Kidney epithelial cell (primary cell): ENCODE measurements at regions not wholly inside any gene's neighbourhood (a gene's known extent, or its start where the extent isn't known, plus 50 kb on each side); places are given as distances from the start of the nearest gene placed in this dataset.
A peak's percentile ranks its signal among the peaks of the same experiment; 100 is the strongest.
"Not testable (repeated sequence)": the region's sequence is repeated elsewhere in the genome, so short reads cannot be mapped to it uniquely, and the experiment has no call there.

ENCODE experiments used
- DNase-seq: peaks from one replicate; pipeline ENCODE4 v3.0.0-alpha.2; 2010; ENCODE audit warnings: low read depth
- H3K27me3 ChIP-seq: 2 replicates; pipeline ENCODE4 v1.6.0; 2011; ENCODE audit warnings: low read length; ENCODE audit not compliant: control insufficient read depth, insufficient read depth
- H3K36me3 ChIP-seq: 2 replicates; pipeline ENCODE4 v1.5.1; 2011; ENCODE audit warnings: low read length; ENCODE audit not compliant: control insufficient read depth, insufficient read depth
- H3K4me3 ChIP-seq: 2 replicates; pipeline ENCODE4 v1.5.1; 2011; ENCODE audit warnings: low read depth, mild to moderate bottlenecking, control low read depth, low read length
- TF ChIP-seq, protein P1 (sequence below): IDR thresholded peaks from 2 replicates; pipeline ENCODE4 v1.5.1; 2011; ENCODE audit warnings: mild to moderate bottlenecking, moderate library complexity, low read length, control low read depth, inconsistent platforms; ENCODE audit not compliant: insufficient read depth, poor library complexity, severe bottlenecking

DNA sequence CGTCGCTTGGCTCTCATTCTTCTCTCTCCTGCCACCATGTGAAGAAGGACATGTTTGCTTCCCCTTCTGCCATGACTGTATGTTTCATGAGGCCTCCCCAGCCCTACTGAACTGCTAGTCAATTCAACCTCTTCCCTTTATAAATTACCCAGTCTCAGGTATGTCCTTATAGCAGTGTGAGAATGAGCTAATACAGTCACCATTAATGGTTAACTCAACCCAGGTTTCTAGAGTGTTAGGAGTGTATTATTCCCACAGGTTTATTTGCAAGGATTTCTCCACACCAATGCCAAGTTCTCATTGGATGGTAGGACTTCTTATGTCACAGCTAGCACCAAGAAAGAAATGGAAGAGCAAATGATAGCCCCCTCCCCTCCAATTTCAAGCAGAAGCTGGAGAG, 71.9 kb downstream of the DYNAP start:
- DNase-seq = no peak
- TF ChIP-seq, protein P1, sequence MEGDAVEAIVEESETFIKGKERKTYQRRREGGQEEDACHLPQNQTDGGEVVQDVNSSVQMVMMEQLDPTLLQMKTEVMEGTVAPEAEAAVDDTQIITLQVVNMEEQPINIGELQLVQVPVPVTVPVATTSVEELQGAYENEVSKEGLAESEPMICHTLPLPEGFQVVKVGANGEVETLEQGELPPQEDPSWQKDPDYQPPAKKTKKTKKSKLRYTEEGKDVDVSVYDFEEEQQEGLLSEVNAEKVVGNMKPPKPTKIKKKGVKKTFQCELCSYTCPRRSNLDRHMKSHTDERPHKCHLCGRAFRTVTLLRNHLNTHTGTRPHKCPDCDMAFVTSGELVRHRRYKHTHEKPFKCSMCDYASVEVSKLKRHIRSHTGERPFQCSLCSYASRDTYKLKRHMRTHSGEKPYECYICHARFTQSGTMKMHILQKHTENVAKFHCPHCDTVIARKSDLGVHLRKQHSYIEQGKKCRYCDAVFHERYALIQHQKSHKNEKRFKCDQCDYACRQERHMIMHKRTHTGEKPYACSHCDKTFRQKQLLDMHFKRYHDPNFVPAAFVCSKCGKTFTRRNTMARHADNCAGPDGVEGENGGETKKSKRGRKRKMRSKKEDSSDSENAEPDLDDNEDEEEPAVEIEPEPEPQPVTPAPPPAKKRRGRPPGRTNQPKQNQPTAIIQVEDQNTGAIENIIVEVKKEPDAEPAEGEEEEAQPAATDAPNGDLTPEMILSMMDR = no peak
- Histone ChIP-seq H3K27me3 (no peaks in the 10 kb centered on the region), H3K36me3 (no peaks in the 10 kb centered on the region), H3K4me3 (no peak overlapping the region)

- H3K27me3 ChIP-seq, DNase-seq, H3K36me3 ChIP-seq, H3K4me3 ChIP-seq: not testable (repeated sequence)
These were observed 78.7 kb downstream of the DYNAP start for GRCh38 chr18:54669701-54670100.

- TF ChIP-seq, protein P1 = peak; percentile 32
- no peak overlapping the region for H3K4me3 ChIP-seq
- no peaks in the 10 kb centered on the region for H3K27me3 ChIP-seq
- no peaks in the 10 kb centered on the region for H3K36me3 ChIP-seq
- no peak for DNase-seq
These were observed 80.3 kb downstream of the DYNAP start for GRCh38 chr18:54671291-54671881.

DNA sequence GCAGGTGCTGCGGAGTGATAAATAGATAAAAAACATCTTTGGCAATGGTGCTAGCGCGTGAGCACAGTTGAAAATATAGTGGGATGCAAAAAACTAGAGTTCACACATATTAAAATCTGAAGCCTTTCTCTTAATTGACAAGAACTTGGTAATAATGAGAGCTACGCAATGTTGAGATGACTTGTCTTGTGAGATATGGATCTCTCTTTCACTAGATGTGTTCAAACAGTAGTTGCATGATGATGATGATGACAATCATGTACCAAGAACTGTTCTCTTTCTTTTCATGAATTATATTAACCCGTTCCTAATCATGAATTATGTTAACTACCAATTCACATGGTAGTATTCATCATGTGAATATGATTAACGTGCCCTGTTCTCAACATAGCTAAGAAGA, 81.1 kb downstream of the DYNAP start:
- TF ChIP-seq, protein P1 = no peak
- H3K36me3 ChIP-seq = no peaks in the 10 kb centered on the region
- no peaks in the 10 kb centered on the region for H3K27me3 ChIP-seq
- H3K4me3 ChIP-seq = no peak overlapping the region
- DNase-seq = no peak

DNA sequence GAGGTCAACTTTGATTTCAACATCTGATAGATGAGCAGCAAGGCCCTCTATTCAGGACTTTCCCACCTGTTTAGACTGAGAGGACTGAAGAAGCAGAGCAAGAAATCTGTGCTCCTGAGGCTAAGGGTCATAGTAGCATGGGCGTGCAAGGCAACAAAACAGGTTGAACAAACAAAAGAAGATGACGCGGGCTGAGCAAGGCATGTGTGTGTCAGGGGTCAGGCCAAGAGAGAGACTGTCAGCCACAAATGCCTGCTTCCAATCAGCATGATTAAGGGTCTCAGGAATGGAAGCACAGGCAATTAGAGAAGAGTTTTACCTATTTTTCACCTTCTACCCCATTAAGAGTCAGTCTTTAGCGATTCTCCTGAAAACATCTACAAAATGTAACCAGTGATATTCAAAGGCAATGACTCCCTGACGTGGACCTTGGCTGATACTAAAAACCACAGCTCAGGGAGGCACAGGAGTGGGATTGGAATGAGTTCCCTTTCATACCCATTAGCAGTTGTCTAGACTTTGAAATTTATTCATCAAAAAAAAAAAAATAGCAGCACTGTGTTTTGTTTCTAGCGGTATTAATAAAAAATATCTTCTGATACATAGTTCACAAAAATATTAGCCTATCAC, 81.9 kb downstream of the DYNAP start:
- H3K36me3 ChIP-seq = no peaks in the 10 kb centered on the region
- no peaks in the 10 kb centered on the region for H3K27me3 ChIP-seq
- no peak overlapping the region for H3K4me3 ChIP-seq
- DNase-seq = no peak
- TF ChIP-seq, protein P1 = no peak

- TF ChIP-seq, protein P1 = no peak
- H3K36me3 ChIP-seq = no peaks in the 10 kb centered on the region
- DNase-seq = no peak
- H3K27me3 ChIP-seq = no peaks in the 10 kb centered on the region
- no peak overlapping the region for H3K4me3 ChIP-seq
These were observed 82.9 kb downstream of the DYNAP start for GRCh38 chr18:54673936-54674335.
